ENCODE measurements at regions not wholly inside any gene's neighbourhood (a gene's known extent, or its start where the extent isn't known, plus 50 kb on each side); places are given as distances from the start of the nearest gene placed in this dataset.

- no peaks in the 10 kb centered on the region for H3K36me3 ChIP-seq (ENCODE audit: insufficient read depth, low read length)
Measured at GRCh38 chr12:130109062-130109945, 53.0 kb upstream of the FZD10 start.

More at GRCh38 chr12:130109062-130109945, 53.0 kb upstream of the FZD10 start:
- Histone ChIP-seq H3K9me3 (ENCODE audit: low read length) (no peaks in the 10 kb centered on the region), H3K79me2 (replicated peaks; ENCODE audit: insufficient read depth, low read length) (no peaks in the 10 kb centered on the region), H2AFZ (ENCODE audit: low read depth, low read length) (no peak overlapping the region), H3F3A (ENCODE audit: insufficient read depth, low read length, poor library complexity, severe bottlenecking) (no peaks in the 10 kb centered on the region), H3K4me2 (ENCODE audit: low read length) (no peak overlapping the region), H3K27ac (ENCODE audit: low read length) (no peak overlapping the region), H3K9ac (ENCODE audit: low read length) (no peak overlapping the region), H3K27me3 (ENCODE audit: insufficient read depth, low read depth, low read length) (no peaks in the 10 kb centered on the region), H3K9me2 (ENCODE audit: insufficient read depth, low read length) (no peaks in the 10 kb centered on the region), H3K4me3 (ENCODE audit: low read length) (no peak overlapping the region), H4K20me1 (ENCODE audit: insufficient read depth) (no peaks in the 10 kb centered on the region)
- TF ChIP-seq MXI1 (conservative IDR thresholded peaks at IDR 0.05; ENCODE audit: poor library complexity, severe bottlenecking) (no peak), TAF1 (IDR thresholded peaks at IDR 0.05; ENCODE audit: low read depth) (no peak), RAD21 (conservative IDR thresholded peaks at IDR 0.05) (no peak), POLR2AphosphoS5 (IDR thresholded peaks at IDR 0.05) (no peak), EP300 (conservative IDR thresholded peaks at IDR 0.05; ENCODE audit: poor library complexity, severe bottlenecking) (no peak), SMC3 (conservative IDR thresholded peaks at IDR 0.05; ENCODE audit: poor library complexity) (no peak), CTCF (IDR thresholded peaks at IDR 0.05; ENCODE audit: poor library complexity, severe bottlenecking) (no peak), EZH2 (IDR thresholded peaks at IDR 0.05; ENCODE audit: borderline replicate concordance, insufficient read depth, low read length, poor library complexity, severe bottlenecking) (no peak), REST (IDR thresholded peaks at IDR 0.05; ENCODE audit: borderline replicate concordance) (no peak)

Measured in neural cell (in vitro differentiated cells).